Urothelium cell line (cell line): ENCODE measurements at regions not wholly inside any gene's neighbourhood (a gene's known extent, or its start where the extent isn't known, plus 50 kb on each side); places are given as distances from the start of the nearest gene placed in this dataset.
A peak's percentile ranks its signal among the peaks of the same experiment; 100 is the strongest.

Experiments used
- DNase-seq: peaks from one replicate; pipeline ENCODE4 v3.0.0; 2011; ENCODE audit warnings: low spot score, mixed read lengths
- FAIRE-seq: peaks from 2 replicates; lab custom pipeline; 2011; peaks lifted over from hg19 to GRCh38; lab: Jason Lieb, UNC

- DNase-seq, result no peak
- FAIRE-seq, result no peak
These were observed 51.5 kb upstream of the TMEM200A start for GRCh38 chr6:130314271-130314670.

- FAIRE-seq, result peak; percentile 59
- no peak for DNase-seq
These were observed 52.6 kb upstream of the TMEM200A start for GRCh38 chr6:130313206-130313605.

- FAIRE-seq (no peak), DNase-seq (no peak)
These were observed 56.8 kb upstream of the TMEM200A start for GRCh38 chr6:130309028-130309427.

- no peak for FAIRE-seq
- DNase-seq, result peak; percentile 12
These were observed 58.0 kb upstream of the TMEM200A start for GRCh38 chr6:130307752-130308361.

- FAIRE-seq (no peak), DNase-seq (no peak)
These were observed 59.4 kb upstream of the TMEM200A start for GRCh38 chr6:130306377-130306776.

GRCh38 chr6:130303431-130303830, 62.4 kb upstream of the TMEM200A start:
- no peak for FAIRE-seq
- no peak for DNase-seq

GRCh38 chr6:130298258-130298657, 67.6 kb upstream of the TMEM200A start:
- no peak for FAIRE-seq
- DNase-seq, result no peak

GRCh38 chr6:130296854-130297253, 69.0 kb upstream of the TMEM200A start:
- FAIRE-seq (no peak), DNase-seq (no peak)

GRCh38 chr6:130293800-130294199, 71.0 kb upstream of the SAMD3 start:
- DNase-seq, result peak; percentile 68
- FAIRE-seq, result no peak

- DNase-seq (no peak), FAIRE-seq (no peak)
These were observed 65.3 kb upstream of the SAMD3 start for GRCh38 chr6:130288065-130288464.

GRCh38 chr6:130282234-130282995, 59.7 kb upstream of the SAMD3 start:
- DNase-seq, result no peak
- FAIRE-seq, result no peak

- DNase-seq (no peak), FAIRE-seq (no peak)
These were observed 53.8 kb upstream of the SAMD3 start for GRCh38 chr6:130276507-130276906.

GRCh38 chr6:130274007-130274406, 51.3 kb upstream of the SAMD3 start:
- no peak for DNase-seq
- no peak for FAIRE-seq
